K562 (cell line): ENCODE measurements at regions not wholly inside any gene's neighbourhood (a gene's known extent, or its start where the extent isn't known, plus 50 kb on each side); places are given as distances from the start of the nearest gene placed in this dataset.

Source experiments
- ATAC-seq: fragments of 200-7000 bp; cut with Tn5 transposase; 3 replicates; pipeline ENCODE4 v1.9.1; 2020; ENCODE audit warnings: moderate library complexity
- BruUV-seq: library from RNA; stranded (reverse); fragments of 400-500 nt; replicated peaks from 2 replicates; lab custom pipeline; 2021; lab: Mats Ljungman, UMichigan
- CTCF ChIA-PET: fragments of 300-600 bp; formaldehyde crosslinking; extraction: SDS; loops from one replicate; lab custom pipeline; 2021; ENCODE audit warnings: low intra/inter-chr PET ratio; lab: Yijun Ruan, JAX
- POLR2A ChIA-PET: fragments of 300-600, 350-650 bp; sonication (Branson Sonifier 250); formaldehyde crosslinking; extraction: SDS; loops from one replicate; lab custom pipeline; 2021; ENCODE audit warnings: antibody characterized with exemption, inconsistent platforms; lab: Yijun Ruan, JAX
- DNase-seq, 4 experiments: peaks; one replicate each; pipeline versions ENCODE4 v3.0.0 to v3.0.0-alpha.2; 2011 to 2018; ENCODE audit warnings: low spot score in 3 of 4, mixed read lengths in 3 of 4; ENCODE audit errors: extremely low read depth in 1 of 4
- FAIRE-seq: peaks from 2 replicates; lab custom pipeline; 2011; peaks lifted over from hg19 to GRCh38; lab: Jason Lieb, UNC
- H2AFZ ChIP-seq: 2 replicates; pipeline ENCODE4 v1.6.0; 2011; ENCODE audit warnings: low read depth, low read length, control low read depth, inconsistent platforms
- H3K27ac ChIP-seq: fragments of 200-600 bp; 3 replicates; pipeline ENCODE4 v1.8.0; 2011; ENCODE audit warnings: low read depth, mild to moderate bottlenecking, control low read depth, inconsistent platforms, low read length, moderate library complexity, mixed read lengths; ENCODE audit errors: extremely low read depth
- H3K27me3 ChIP-seq, 2 experiments: fragments of 300-600 bp in 1 of 2; 2 replicates in 1 of 2; 3 replicates in 1 of 2; pipeline versions ENCODE4 v1.6.0 to v1.8.0; 2011; ENCODE audit warnings: inconsistent platforms in 2 of 2, low read length in 2 of 2, mild to moderate bottlenecking in 1 of 2, mixed read lengths in 1 of 2, moderate library complexity in 1 of 2; ENCODE audit not compliant: control insufficient read depth in 2 of 2, insufficient read depth in 2 of 2
- H3K36me3 ChIP-seq: fragments of 300-600 bp; 3 replicates; pipeline ENCODE4 v1.8.0; 2011; ENCODE audit warnings: mild to moderate bottlenecking, low read length, inconsistent platforms; ENCODE audit not compliant: control insufficient read depth, insufficient read depth
- H3K4me1 ChIP-seq, 2 experiments: fragments of 200-600 bp in 1 of 2; replicated peaks in 1 of 2; 2 replicates in 1 of 2; 3 replicates in 1 of 2; pipeline versions ENCODE4 v1.5.1 to v1.8.0; 2011; ENCODE audit warnings: inconsistent platforms in 2 of 2, low read length in 2 of 2, mild to moderate bottlenecking in 1 of 2, mixed read lengths in 1 of 2, moderate library complexity in 1 of 2; ENCODE audit not compliant: control insufficient read depth in 2 of 2, insufficient read depth in 2 of 2
- H3K4me2 ChIP-seq: 2 replicates; pipeline ENCODE4 v1.6.1; 2011; ENCODE audit warnings: low read length, control low read depth, inconsistent platforms, mixed read lengths; ENCODE audit not compliant: insufficient read depth
- H3K4me3 ChIP-seq: fragments of 200-600 bp; sonication (generic), shearing (Covaris generic); 2 replicates; pipeline ENCODE4 v1.5.1; 2016; ENCODE audit warnings: control low read depth, inconsistent platforms
- H3K79me2 ChIP-seq: fragments of 200-600 bp; 3 replicates; pipeline ENCODE4 v1.8.0; 2011; ENCODE audit warnings: low read length, inconsistent platforms; ENCODE audit not compliant: control insufficient read depth, insufficient read depth
- H3K9ac ChIP-seq, 2 experiments: 2 replicates each; pipeline versions ENCODE4 v1.6.0 to v1.6.1; 2011; ENCODE audit warnings: low read depth in 2 of 2, low read length in 2 of 2, control low read depth in 1 of 2, inconsistent platforms in 1 of 2, mild to moderate bottlenecking in 1 of 2, mixed read lengths in 1 of 2; ENCODE audit not compliant: insufficient read depth in 1 of 2
- H3K9me1 ChIP-seq: one replicate; pipeline ENCODE4 v1.6.0; 2011; ENCODE audit warnings: inconsistent platforms, mild to moderate bottlenecking, low read length, moderate library complexity; ENCODE audit not compliant: control insufficient read depth, insufficient read depth
- H3K9me3 ChIP-seq: replicated peaks from 2 replicates; pipeline ENCODE4 v1.5.1; 2011; ENCODE audit warnings: low read depth, low read length, inconsistent platforms; ENCODE audit not compliant: control insufficient read depth, insufficient read depth
- H4K20me1 ChIP-seq: replicated peaks from 2 replicates; pipeline ENCODE4 v1.6.1; 2011; ENCODE audit warnings: low read length, inconsistent platforms, mixed read lengths; ENCODE audit not compliant: control insufficient read depth, insufficient read depth
- CBFA2T2 ChIP-seq: fragments of 450-650 bp; conservative IDR thresholded peaks from 2 replicates; pipeline ENCODE4 v1.6.1; 2017; ENCODE audit warnings: mild to moderate bottlenecking
- GABPA ChIP-seq: fragments of 200-800 bp; sonication (Bioruptor generic); conservative IDR thresholded peaks from 2 replicates; pipeline ENCODE4 v1.6.1; 2016; ENCODE audit warnings: low read depth, missing genetic modification characterization, missing compliant biosample characterization
- GMEB1 ChIP-seq: fragments of 250-450 bp; sonication (Bioruptor Pico); IDR thresholded peaks from 2 replicates; pipeline ENCODE4 v1.4.0; 2020; ENCODE audit warnings: mild to moderate bottlenecking
- HOXB6 ChIP-seq: fragments of 250-450 bp; sonication (Bioruptor Pico); IDR thresholded peaks from 2 replicates; pipeline ENCODE4 v1.5.1; 2022; ENCODE audit warnings: mild to moderate bottlenecking, borderline replicate concordance
- MAX ChIP-seq: sonication (generic); formaldehyde crosslinking; IDR thresholded peaks from 2 replicates; pipeline ENCODE4 v1.9.0; 2022; ENCODE audit warnings: mild to moderate bottlenecking, missing genetic modification reagents
- MTA2 ChIP-seq: fragments of 450-650 bp; IDR thresholded peaks from 2 replicates; pipeline ENCODE4 v1.6.1; 2016; ENCODE audit warnings: low read depth
- PTTG1 ChIP-seq: fragments of 450-650 bp; IDR thresholded peaks from 2 replicates; pipeline ENCODE4 v1.6.1; 2016; ENCODE audit warnings: low read depth, mild to moderate bottlenecking, missing genetic modification characterization, missing compliant biosample characterization
- TAF15 ChIP-seq: fragments of 200-400 bp; formaldehyde crosslinking; IDR thresholded peaks from 2 replicates; pipeline ENCODE4 v1.6.1; 2017; ENCODE audit warnings: mild to moderate bottlenecking, low read depth, low read length, moderate library complexity
- U2AF2 ChIP-seq: fragments of 200-400 bp; formaldehyde crosslinking; optimal IDR thresholded peaks from 2 replicates; pipeline ENCODE3; 2017; ENCODE audit warnings: low read depth, mild to moderate bottlenecking, low read length
- ZHX1 ChIP-seq: fragments of 150-350 bp; conservative IDR thresholded peaks from 2 replicates; pipeline ENCODE4 v1.6.1; 2014; ENCODE audit warnings: low read length
- ZNF282 ChIP-seq: sonication (generic); formaldehyde crosslinking; IDR thresholded peaks from 2 replicates; pipeline ENCODE4 v1.8.1; 2023; ENCODE audit warnings: missing genetic modification reagents
- ZNF586 ChIP-seq: fragments of 450-650 bp; formaldehyde crosslinking; conservative IDR thresholded peaks from 2 replicates; pipeline ENCODE4 v1.4.0; 2020; ENCODE audit warnings: mild to moderate bottlenecking, moderate library complexity
- WGBS: fragments of 100-300 bp; shearing (Covaris generic); methylation state at CpG from one replicate; pipeline ENCODE4 v1.1.6; 2016; ENCODE audit warnings: low coverage, mixed read lengths; ENCODE audit not compliant: insufficient coverage; ENCODE audit errors: missing lambda C conversion rate; 5-methylcytosine and 5-hydroxymethylcytosine counted together
- in situ Hi-C: fragments of 300-500 bp; cut with MboI; formaldehyde crosslinking; loops from 4 replicates; pipeline ENCODE4 v1.15.0; 2018; ENCODE audit warnings: inconsistent platforms, mixed read lengths
- intact Hi-C: fragments of 100-400 bp; cut with micrococcal nuclease; formaldehyde crosslinking; loops from 2 replicates; pipeline ENCODE4 v1.14.2; 2022
- TF ChIP-seq, protein P1 (sequence below): fragments of 250-450 bp; sonication (Bioruptor Pico); IDR thresholded peaks from 2 replicates; pipeline ENCODE4 v1.8.0; 2022; ENCODE audit warnings: inconsistent platforms
- TF ChIP-seq, protein P2 (sequence below), 2 experiments: fragments of 450-650 bp in 1 of 2; sonication (generic) in 1 of 2; formaldehyde crosslinking in 1 of 2; IDR thresholded peaks in 1 of 2; conservative IDR thresholded peaks in 1 of 2; 2 replicates each; pipeline versions ENCODE4 v1.6.1 to v1.8.1; 2016 to 2023; ENCODE audit warnings: mild to moderate bottlenecking in 2 of 2, moderate library complexity in 2 of 2, inconsistent platforms in 1 of 2, missing genetic modification reagents in 1 of 2
- TF ChIP-seq, protein P3 (sequence below): fragments of 250-450 bp; sonication (Bioruptor Pico); IDR thresholded peaks from 2 replicates; pipeline ENCODE4 v1.8.0; 2021; ENCODE audit warnings: moderate library complexity, mild to moderate bottlenecking, inconsistent platforms

DNA sequence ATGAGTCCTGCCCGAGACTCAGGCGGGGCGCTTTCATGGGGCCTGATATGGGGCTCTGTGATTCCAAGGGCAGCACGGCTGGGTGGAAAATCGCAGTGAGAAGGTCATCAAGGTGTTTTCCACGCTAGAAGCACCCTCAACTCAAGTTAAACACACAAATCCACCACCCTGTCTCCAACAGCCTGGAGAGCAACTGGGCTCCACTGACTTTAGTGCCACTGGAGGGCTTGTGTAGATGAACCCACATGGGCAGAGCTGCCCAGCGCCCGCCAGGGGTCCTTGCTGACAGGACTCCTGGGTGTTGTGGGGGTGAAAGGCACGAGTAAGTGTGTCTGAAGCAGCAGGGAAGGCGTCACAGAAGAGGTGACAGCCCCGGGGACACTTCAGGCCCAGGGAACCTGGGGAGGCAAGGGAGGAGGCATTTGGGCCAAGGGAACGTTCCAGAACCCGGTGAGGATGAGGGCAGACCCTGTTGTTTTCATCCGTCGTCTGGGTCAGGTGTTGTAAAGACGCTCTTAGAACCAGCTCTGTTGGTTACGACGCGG, 51.8 kb upstream of the CTDP1 start:
- Histone ChIP-seq H3K9ac (no peak overlapping the region), H4K20me1 (no peaks in the 10 kb centered on the region), H3K79me2 (no peaks in the 10 kb centered on the region), H3K4me3 (no peak overlapping the region), H3K9me1 (no peaks in the 10 kb centered on the region), H2AFZ (no peak overlapping the region), H3K27ac (no peak overlapping the region), H3K4me1 (peaks cover 6 to 25% of the 10 kb centered on the region in 2 experiments; a peak in 3 of 5 replicates), H3K9me3 (no peaks in the 10 kb centered on the region), H3K27me3 (peaks cover 22 to 52% of the 10 kb centered on the region in 2 experiments; a peak in 4 of 5 replicates), H3K36me3 (no peaks in the 10 kb centered on the region), H3K4me2 (no peak overlapping the region)
- FAIRE-seq (no peak), DNase-seq (no peak), ATAC-seq (no peak)
- ChIA-PET CTCF (no interaction called here), POLR2A (no interaction called here)
- in situ Hi-C loops = loop anchor here (5.0 kb wide), 1 partner anchor 81 kb away; no protein-coding TSS in a partner anchor
- no TSS peak for BruUV-seq
- 8% methylated on average over 18 of the region's 19 CpGs for WGBS
- intact Hi-C loops = loop anchor here (5.0 kb wide), 1 partner anchor 91 kb away; no protein-coding TSS in a partner anchor
- TF ChIP-seq, protein P1, sequence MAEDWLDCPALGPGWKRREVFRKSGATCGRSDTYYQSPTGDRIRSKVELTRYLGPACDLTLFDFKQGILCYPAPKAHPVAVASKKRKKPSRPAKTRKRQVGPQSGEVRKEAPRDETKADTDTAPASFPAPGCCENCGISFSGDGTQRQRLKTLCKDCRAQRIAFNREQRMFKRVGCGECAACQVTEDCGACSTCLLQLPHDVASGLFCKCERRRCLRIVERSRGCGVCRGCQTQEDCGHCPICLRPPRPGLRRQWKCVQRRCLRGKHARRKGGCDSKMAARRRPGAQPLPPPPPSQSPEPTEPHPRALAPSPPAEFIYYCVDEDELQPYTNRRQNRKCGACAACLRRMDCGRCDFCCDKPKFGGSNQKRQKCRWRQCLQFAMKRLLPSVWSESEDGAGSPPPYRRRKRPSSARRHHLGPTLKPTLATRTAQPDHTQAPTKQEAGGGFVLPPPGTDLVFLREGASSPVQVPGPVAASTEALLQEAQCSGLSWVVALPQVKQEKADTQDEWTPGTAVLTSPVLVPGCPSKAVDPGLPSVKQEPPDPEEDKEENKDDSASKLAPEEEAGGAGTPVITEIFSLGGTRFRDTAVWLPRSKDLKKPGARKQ (CRISPR knock-in tag) = no peak
- no peak for TF ChIP-seq ZNF282 (CRISPR knock-in tag)
- no peak for TF ChIP-seq PTTG1 (tag)
- no peak for TF ChIP-seq U2AF2
- TF ChIP-seq MAX (CRISPR knock-in tag) = no peak
- TF ChIP-seq CBFA2T2 = no peak
- TF ChIP-seq, protein P2, sequence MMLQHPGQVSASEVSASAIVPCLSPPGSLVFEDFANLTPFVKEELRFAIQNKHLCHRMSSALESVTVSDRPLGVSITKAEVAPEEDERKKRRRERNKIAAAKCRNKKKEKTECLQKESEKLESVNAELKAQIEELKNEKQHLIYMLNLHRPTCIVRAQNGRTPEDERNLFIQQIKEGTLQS (IDR thresholded peaks at IDR 0.05) = no peak
- TF ChIP-seq, protein P2 (CRISPR knock-in tag; conservative IDR thresholded peaks at IDR 0.05) = no peak
- no peak for TF ChIP-seq TAF15
- TF ChIP-seq ZNF586 = no peak
- TF ChIP-seq HOXB6 (CRISPR knock-in tag) = no peak
- TF ChIP-seq GMEB1 (CRISPR knock-in tag) = no peak
- no peak for TF ChIP-seq GABPA (tag)
- TF ChIP-seq, protein P3, sequence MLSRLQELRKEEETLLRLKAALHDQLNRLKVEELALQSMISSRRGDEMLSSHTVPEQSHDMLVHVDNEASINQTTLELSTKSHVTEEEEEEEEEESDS (CRISPR knock-in tag) = no peak
- TF ChIP-seq MTA2 = no peak
- no peak for TF ChIP-seq ZHX1
